H1 (cell line): ENCODE measurements at regions not wholly inside any gene's neighbourhood (a gene's known extent, or its start where the extent isn't known, plus 50 kb on each side); places are given as distances from the start of the nearest gene placed in this dataset.
A peak's percentile ranks its signal among the peaks of the same experiment; 100 is the strongest.

Experiments
- CTCF ChIA-PET: fragments of 300-600 bp; sonication (Branson Sonifier 250); formaldehyde crosslinking; loops from one replicate; lab custom pipeline; 2021; ENCODE audit not compliant: partially characterized antibody; lab: Charles Lee
- POLR2A ChIA-PET: fragments of 300-600 bp; sonication (Branson Sonifier 250); formaldehyde crosslinking; loops from one replicate; lab custom pipeline; 2021; ENCODE audit warnings: inconsistent platforms; ENCODE audit not compliant: partially characterized antibody; lab: Charles Lee
- DNase-seq, 2 experiments: peaks; one replicate each; pipeline versions ENCODE4 v3.0.0 to v3.0.0-alpha.2; 2010 to 2022; ENCODE audit warnings: low spot score in 2 of 2, low read depth in 1 of 2, mixed read lengths in 1 of 2
- FAIRE-seq: peaks from 2 replicates; lab custom pipeline; 2011; peaks lifted over from hg19 to GRCh38; lab: Jason Lieb, UNC
- H2AFZ ChIP-seq: 2 replicates; pipeline ENCODE4 v1.8.1; 2012; ENCODE audit warnings: low read length, inconsistent platforms
- H2AK5ac ChIP-seq: 2 replicates; pipeline ENCODE4 v1.6.1; 2013; ENCODE audit warnings: low read depth, low read length
- H2BK120ac ChIP-seq: replicated peaks from 2 replicates; pipeline ENCODE3; 2013; ENCODE audit warnings: low read depth, low read length, inconsistent platforms
- H2BK12ac ChIP-seq: 2 replicates; pipeline ENCODE4 v1.6.1; 2013; ENCODE audit warnings: low read depth, low read length
- H2BK15ac ChIP-seq: 2 replicates; pipeline ENCODE4 v1.6.1; 2013; ENCODE audit warnings: low read length
- H2BK20ac ChIP-seq: 2 replicates; pipeline ENCODE4 v1.6.1; 2013; ENCODE audit warnings: low read length
- H2BK5ac ChIP-seq: 2 replicates; pipeline ENCODE4 v1.6.1; 2013; ENCODE audit warnings: low read depth, low read length
- H3K14ac ChIP-seq: 2 replicates; pipeline ENCODE4 v1.6.1; 2013; ENCODE audit warnings: inconsistent platforms; ENCODE audit not compliant: insufficient read length
- H3K18ac ChIP-seq: 2 replicates; pipeline ENCODE4 v1.6.1; 2013; ENCODE audit warnings: low read length; ENCODE audit errors: extremely low read depth
- H3K23ac ChIP-seq: 2 replicates; pipeline ENCODE4 v1.6.1; 2013; ENCODE audit warnings: inconsistent platforms; ENCODE audit not compliant: insufficient read length
- H3K23me2 ChIP-seq: 2 replicates; pipeline ENCODE4 v1.6.1; 2013; ENCODE audit warnings: low read depth, low read length
- H3K27ac ChIP-seq: 2 replicates; pipeline ENCODE4 v1.6.1; 2011; ENCODE audit warnings: low read depth, low read length, inconsistent platforms
- H3K27me3 ChIP-seq, 4 experiments: replicated peaks in 1 of 4; 1 replicate in 1 of 4; 2 replicates in 3 of 4; pipeline versions ENCODE4 v1.6.1 to v1.8.1; 2011 to 2013; ENCODE audit warnings: low read length in 3 of 4, mild to moderate bottlenecking in 3 of 4, inconsistent platforms in 2 of 4, mixed read lengths in 2 of 4, moderate library complexity in 1 of 4; ENCODE audit not compliant: control insufficient read depth in 3 of 4, insufficient read depth in 3 of 4; ENCODE audit errors: extremely low read depth in 1 of 4
- H3K36me3 ChIP-seq, 4 experiments: 2 replicates each; pipeline versions ENCODE4 v1.6.1 to v1.8.1; 2011 to 2013; ENCODE audit warnings: mild to moderate bottlenecking in 4 of 4, low read length in 3 of 4, moderate library complexity in 2 of 4, control low read depth in 1 of 4, inconsistent platforms in 1 of 4; ENCODE audit not compliant: insufficient read depth in 4 of 4, control insufficient read depth in 2 of 4
- H3K4ac ChIP-seq: replicated peaks from 2 replicates; pipeline ENCODE3; 2013; ENCODE audit warnings: low read length, low read depth, mixed read lengths, inconsistent platforms; ENCODE audit not compliant: insufficient read length
- H3K4me1 ChIP-seq, 4 experiments: replicated peaks in 1 of 4; 1 replicate in 1 of 4; 2 replicates in 3 of 4; pipeline versions ENCODE4 v1.6.1 to v1.8.1; 2011 to 2013; ENCODE audit warnings: low read length in 3 of 4, inconsistent platforms in 2 of 4, mixed read lengths in 1 of 4; ENCODE audit not compliant: insufficient read depth in 4 of 4, control insufficient read depth in 3 of 4
- H3K4me2 ChIP-seq, 2 experiments: 2 replicates each; pipeline versions ENCODE4 v1.6.1 to v1.8.1; 2011 to 2013; ENCODE audit warnings: low read depth in 2 of 2, low read length in 2 of 2, control low read depth in 1 of 2, inconsistent platforms in 1 of 2, mild to moderate bottlenecking in 1 of 2; ENCODE audit not compliant: insufficient read depth in 1 of 2
- H3K4me3 ChIP-seq, 4 experiments: fragments of 200-600, 300-600 bp in 1 of 4; sonication (generic), shearing (Covaris generic), sonication (Bioruptor Twin) in 1 of 4; 2 replicates each; pipeline versions ENCODE4 v1.5.1 to v1.8.1; 2011 to 2016; ENCODE audit warnings: low read length in 4 of 4, low read depth in 3 of 4, control low read depth in 2 of 4, inconsistent platforms in 2 of 4, mild to moderate bottlenecking in 2 of 4, mixed read lengths in 1 of 4, moderate library complexity in 1 of 4; ENCODE audit not compliant: insufficient read depth in 2 of 4; ENCODE audit errors: extremely low read depth in 1 of 4
- H3K56ac ChIP-seq: replicated peaks from 2 replicates; pipeline ENCODE3; 2013; ENCODE audit warnings: low read depth, mild to moderate bottlenecking, mixed read lengths, low read length, inconsistent platforms; ENCODE audit not compliant: insufficient read length
- H3K79me1 ChIP-seq: 2 replicates; pipeline ENCODE4 v1.6.1; 2013; ENCODE audit warnings: low read depth, low read length, control low read depth
- H3K79me2 ChIP-seq, 2 experiments: 2 replicates each; pipeline versions ENCODE4 v1.6.1 to v1.8.1; 2012 to 2013; ENCODE audit warnings: low read length in 2 of 2, mild to moderate bottlenecking in 2 of 2, inconsistent platforms in 1 of 2; ENCODE audit not compliant: insufficient read depth in 2 of 2, control insufficient read depth in 1 of 2
- H3K9ac ChIP-seq, 4 experiments: replicated peaks in 1 of 4; 1 replicate in 1 of 4; 2 replicates in 3 of 4; pipeline versions ENCODE4 v1.6.1 to v1.8.1; 2011 to 2013; ENCODE audit warnings: low read depth in 3 of 4, low read length in 3 of 4, control low read depth in 2 of 4, mild to moderate bottlenecking in 2 of 4, moderate library complexity in 2 of 4, inconsistent platforms in 1 of 4; ENCODE audit errors: extremely low read depth in 1 of 4
- H3K9me3 ChIP-seq, 2 experiments: 2 replicates each; pipeline versions ENCODE4 v1.6.1 to v1.8.1; 2012 to 2013; ENCODE audit warnings: mild to moderate bottlenecking in 2 of 2, moderate library complexity in 2 of 2, control low read depth in 1 of 2, inconsistent platforms in 1 of 2, low read depth in 1 of 2, low read length in 1 of 2, mixed read lengths in 1 of 2; ENCODE audit not compliant: insufficient read depth in 2 of 2
- H4K20me1 ChIP-seq, 2 experiments: replicated peaks in 1 of 2; 2 replicates each; pipeline versions ENCODE3 to v1.8.1; 2011 to 2013; ENCODE audit warnings: inconsistent platforms in 2 of 2, low read length in 2 of 2, mild to moderate bottlenecking in 1 of 2; ENCODE audit not compliant: insufficient read depth in 2 of 2, control insufficient read depth in 1 of 2
- H4K5ac ChIP-seq: 2 replicates; pipeline ENCODE4 v1.6.1; 2013; ENCODE audit warnings: low read length, low read depth, mixed read lengths, inconsistent platforms; ENCODE audit not compliant: insufficient read length
- H4K8ac ChIP-seq: 2 replicates; pipeline ENCODE4 v1.8.0; 2013; ENCODE audit warnings: mild to moderate bottlenecking, moderate library complexity, low read length, inconsistent platforms; ENCODE audit not compliant: insufficient read depth; ENCODE audit errors: extremely low read depth
- H4K91ac ChIP-seq: replicated peaks from 2 replicates; pipeline ENCODE3; 2013; ENCODE audit warnings: low read length, mixed read lengths, inconsistent platforms; ENCODE audit not compliant: insufficient read length
- BCL11A ChIP-seq, 2 experiments: IDR thresholded peaks; one replicate each; pipeline ENCODE4 v1.6.1; 2011; ENCODE audit warnings: low read depth in 2 of 2, low read length in 2 of 2, mild to moderate bottlenecking in 2 of 2
- CEBPB ChIP-seq: IDR thresholded peaks from 2 replicates; pipeline ENCODE4 v1.6.1; 2012; ENCODE audit warnings: low read depth, low read length
- HDAC6 ChIP-seq: IDR thresholded peaks from one replicate; pipeline ENCODE4 v1.7.1; 2012; ENCODE audit warnings: low read depth, mild to moderate bottlenecking, inconsistent platforms, low read length, moderate library complexity
- RBBP5 ChIP-seq: IDR thresholded peaks from 2 replicates; pipeline ENCODE4 v1.7.1; 2012; ENCODE audit warnings: low read depth, mild to moderate bottlenecking, inconsistent platforms, low read length, moderate library complexity, borderline replicate concordance
- SRF ChIP-seq: IDR thresholded peaks from 2 replicates; pipeline ENCODE4 v1.6.1; 2011; ENCODE audit warnings: mild to moderate bottlenecking, low read depth, low read length, moderate library complexity
- WGBS, 2 experiments: shearing (Covaris generic) in 1 of 2; methylation state at CpG; one replicate each; pipeline versions ENCODE4 v1.1.6 to v1.1.7; 2013 to 2015; ENCODE audit warnings: low lambda C conversion rate in 2 of 2, mixed read lengths in 2 of 2, inconsistent platforms in 1 of 2, low coverage in 1 of 2, missing lambda C conversion rate in 1 of 2; ENCODE audit not compliant: insufficient replicate concordance in 2 of 2, insufficient coverage in 1 of 2, insufficient read length in 1 of 2; ENCODE audit errors: extremely low coverage in 1 of 2, missing lambda C conversion rate in 1 of 2; 5-methylcytosine and 5-hydroxymethylcytosine counted together

- ChIA-PET POLR2A (no interaction called here), CTCF (interaction anchor here (1.2 kb wide), 1 partner anchor 18 kb away, joined by 3 read pairs; no protein-coding TSS in a partner anchor)
- H4K20me1 ChIP-seq = no peaks in the 10 kb centered on the region
- no peaks in the 10 kb centered on the region for H3K79me1 ChIP-seq
- H2BK5ac ChIP-seq = no peak overlapping the region
- H2BK12ac ChIP-seq = no peak overlapping the region
- no peak overlapping the region for H3K4me2 ChIP-seq
- H4K5ac ChIP-seq = no peak overlapping the region
- H3K9me3 ChIP-seq = no peaks in the 10 kb centered on the region
- no peaks in the 10 kb centered on the region for H3K36me3 ChIP-seq
- no peaks in the 10 kb centered on the region for H3K27me3 ChIP-seq
- no peak overlapping the region for H3K27ac ChIP-seq
- H2BK15ac ChIP-seq = no peak overlapping the region
- FAIRE-seq = no peak
- H3K4me3 ChIP-seq = no peak overlapping the region
- no peak overlapping the region for H3K14ac ChIP-seq
- H3K79me2 ChIP-seq = no peaks in the 10 kb centered on the region
- no peak overlapping the region for H2BK20ac ChIP-seq
- H2AK5ac ChIP-seq = no peak overlapping the region
- no peak overlapping the region for H3K23ac ChIP-seq
- no peak overlapping the region for H4K8ac ChIP-seq
- H2BK120ac ChIP-seq = no peak overlapping the region
- H3K56ac ChIP-seq = no peak overlapping the region
- H4K91ac ChIP-seq = no peak overlapping the region
- no peak overlapping the region for H2AFZ ChIP-seq
- no peaks in the 10 kb centered on the region for H3K23me2 ChIP-seq
- 73% methylated on average over 1 of the region's 1 CpG; no CpG with 5 or more reads in 1 of the 2 experiments for WGBS, 2 experiments
- DNase-seq = no peak
- no peak overlapping the region for H3K18ac ChIP-seq
- H3K4me1 ChIP-seq = 0 out of 7 replicates have a peak, but pooled peaks cover 0 to 2% (median 0%) of the 10 kb centered on the region in 4 experiments
- no peak for TF ChIP-seq BCL11A (IDR thresholded peaks at IDR 0.05; ENCODE audit: low read depth in 2 of 2, low read length in 2 of 2)
- no peak for TF ChIP-seq HDAC6
- peak; percentile 86 for TF ChIP-seq SRF
- no peak for TF ChIP-seq RBBP5
- TF ChIP-seq CEBPB = no peak
- TF ChIP-seq, all 59 proteins: peak for 1
- Histone ChIP-seq H3K4ac (no peak overlapping the region), H3K9ac (no peak overlapping the region)
Observed at GRCh38 chr7:114181280-114181679, 233.3 kb upstream of the FOXP2 start.
